Keratinocyte (primary cell): ENCODE measurements at regions not wholly inside any gene's neighbourhood (a gene's known extent, or its start where the extent isn't known, plus 50 kb on each side); places are given as distances from the start of the nearest gene placed in this dataset.
"Not testable (repeated sequence)": the region's sequence is repeated elsewhere in the genome, so short reads cannot be mapped to it uniquely, and the experiment has no call there.

Experiments used
- DNase-seq: peaks from one replicate; pipeline ENCODE4 v3.0.0-alpha.2; 2011; ENCODE audit warnings: low read depth, missing footprints, low spot score
- FAIRE-seq: peaks from 2 replicates; lab custom pipeline; 2011; peaks lifted over from hg19 to GRCh38; lab: Jason Lieb, UNC
- H2AFZ ChIP-seq: 2 replicates; pipeline ENCODE4 v1.6.0; 2012; ENCODE audit warnings: low read length, control low read depth, inconsistent platforms; ENCODE audit not compliant: control insufficient read depth
- H3K27ac ChIP-seq: 2 replicates; pipeline ENCODE4 v1.5.1; 2011; ENCODE audit warnings: low read length; ENCODE audit not compliant: control insufficient read depth, insufficient read depth
- H3K27me3 ChIP-seq: 3 replicates; pipeline ENCODE4 v1.6.0; 2011; ENCODE audit warnings: low read length; ENCODE audit not compliant: control insufficient read depth, insufficient read depth; ENCODE audit errors: extremely low read depth
- H3K36me3 ChIP-seq, 2 experiments: 2 replicates in 1 of 2; 3 replicates in 1 of 2; pipeline ENCODE4 v1.5.1; 2011; ENCODE audit warnings: low read length in 2 of 2, mild to moderate bottlenecking in 1 of 2; ENCODE audit not compliant: control insufficient read depth in 2 of 2, insufficient read depth in 2 of 2; ENCODE audit errors: extremely low read depth in 1 of 2
- H3K4me1 ChIP-seq: 3 replicates; pipeline ENCODE4 v1.5.1; 2011; ENCODE audit warnings: low read length; ENCODE audit not compliant: control insufficient read depth, insufficient read depth; ENCODE audit errors: extremely low read depth
- H3K4me2 ChIP-seq: 3 replicates; pipeline ENCODE4 v1.6.0; 2011; ENCODE audit warnings: low read depth, low read length; ENCODE audit not compliant: control insufficient read depth, insufficient read depth; ENCODE audit errors: extremely low read depth
- H3K4me3 ChIP-seq, 3 experiments: fragments of 200-600 bp in 1 of 3; sonication (generic) in 1 of 3; 2 replicates in 2 of 3; 3 replicates in 1 of 3; pipeline ENCODE4 v1.5.1; 2011 to 2016; ENCODE audit warnings: low read length in 3 of 3, mild to moderate bottlenecking in 3 of 3, control low read depth in 2 of 3, inconsistent platforms in 1 of 3, low read depth in 1 of 3, mixed read lengths in 1 of 3, mixed run types in 1 of 3, moderate library complexity in 1 of 3; ENCODE audit not compliant: control insufficient read depth in 2 of 3, insufficient read depth in 2 of 3; ENCODE audit errors: extremely low read depth in 1 of 3
- H3K79me2 ChIP-seq: 2 replicates; pipeline ENCODE4 v1.6.0; 2012; ENCODE audit warnings: low read length; ENCODE audit not compliant: control insufficient read depth, insufficient read depth
- H3K9ac ChIP-seq: 3 replicates; pipeline ENCODE4 v1.6.0; 2011; ENCODE audit warnings: low read length; ENCODE audit not compliant: control insufficient read depth, insufficient read depth; ENCODE audit errors: extremely low read depth
- H3K9me1 ChIP-seq: 3 replicates; pipeline ENCODE4 v1.6.0; 2011; ENCODE audit warnings: low read length; ENCODE audit not compliant: control insufficient read depth, insufficient read depth; ENCODE audit errors: extremely low read depth
- H3K9me3 ChIP-seq: 2 replicates; pipeline ENCODE4 v1.5.1; 2012; ENCODE audit warnings: low read depth, low read length; ENCODE audit not compliant: control insufficient read depth
- H4K20me1 ChIP-seq: 3 replicates; pipeline ENCODE4 v1.6.0; 2011; ENCODE audit warnings: low read length; ENCODE audit not compliant: control insufficient read depth, insufficient read depth; ENCODE audit errors: extremely low read depth
- EZH2 ChIP-seq: IDR thresholded peaks from one replicate; pipeline ENCODE4 v1.6.1; 2012; ENCODE audit warnings: inconsistent platforms, mild to moderate bottlenecking, low read length, moderate library complexity
- dilution Hi-C: fragments of 300-500 bp; cut with MboI; formaldehyde crosslinking; loops from one replicate; pipeline ENCODE4 v1.7.0; 2020; ENCODE audit warnings: low sequenced_read_pairs; ENCODE audit not compliant: extremely low pct_ligation_motif_present
- TF ChIP-seq, protein P1 (sequence below), 3 experiments: IDR thresholded peaks in 1 of 3; conservative IDR thresholded peaks in 1 of 3; optimal IDR thresholded peaks in 1 of 3; 2 replicates in 2 of 3; 3 replicates in 1 of 3; pipeline versions ENCODE3 to v1.5.1; 2011; ENCODE audit warnings: low read length in 3 of 3, mild to moderate bottlenecking in 3 of 3, moderate library complexity in 2 of 3, control low read depth in 1 of 3, inconsistent platforms in 1 of 3; ENCODE audit not compliant: insufficient read depth in 2 of 3; ENCODE audit errors: extremely low read depth in 1 of 3

- Histone ChIP-seq H3K4me2 (no peak overlapping the region), H3K4me3 (no peak overlapping the region), H3K9me3 (no peaks in the 10 kb centered on the region), H3K9ac (no peak overlapping the region), H3K79me2 (no peaks in the 10 kb centered on the region), H2AFZ (no peak overlapping the region), H3K36me3 (no peaks in the 10 kb centered on the region), H3K27ac (no peak overlapping the region), H3K27me3 (no peaks in the 10 kb centered on the region), H4K20me1 (no peaks in the 10 kb centered on the region), H3K4me1 (no peaks in the 10 kb centered on the region), H3K9me1 (no peaks in the 10 kb centered on the region)
- DNase-seq (no peak), FAIRE-seq (no peak)
- dilution Hi-C loops: no loop called here
- TF ChIP-seq, protein P1, sequence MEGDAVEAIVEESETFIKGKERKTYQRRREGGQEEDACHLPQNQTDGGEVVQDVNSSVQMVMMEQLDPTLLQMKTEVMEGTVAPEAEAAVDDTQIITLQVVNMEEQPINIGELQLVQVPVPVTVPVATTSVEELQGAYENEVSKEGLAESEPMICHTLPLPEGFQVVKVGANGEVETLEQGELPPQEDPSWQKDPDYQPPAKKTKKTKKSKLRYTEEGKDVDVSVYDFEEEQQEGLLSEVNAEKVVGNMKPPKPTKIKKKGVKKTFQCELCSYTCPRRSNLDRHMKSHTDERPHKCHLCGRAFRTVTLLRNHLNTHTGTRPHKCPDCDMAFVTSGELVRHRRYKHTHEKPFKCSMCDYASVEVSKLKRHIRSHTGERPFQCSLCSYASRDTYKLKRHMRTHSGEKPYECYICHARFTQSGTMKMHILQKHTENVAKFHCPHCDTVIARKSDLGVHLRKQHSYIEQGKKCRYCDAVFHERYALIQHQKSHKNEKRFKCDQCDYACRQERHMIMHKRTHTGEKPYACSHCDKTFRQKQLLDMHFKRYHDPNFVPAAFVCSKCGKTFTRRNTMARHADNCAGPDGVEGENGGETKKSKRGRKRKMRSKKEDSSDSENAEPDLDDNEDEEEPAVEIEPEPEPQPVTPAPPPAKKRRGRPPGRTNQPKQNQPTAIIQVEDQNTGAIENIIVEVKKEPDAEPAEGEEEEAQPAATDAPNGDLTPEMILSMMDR (optimal IDR thresholded peaks at IDR 0.05 in 1 of 3, IDR thresholded peaks at IDR 0.05 in 1 of 3, conservative IDR thresholded peaks at IDR 0.05 in 1 of 3; ENCODE audit: extremely low read depth in 1 of 3, insufficient read depth in 2 of 3, low read length in 3 of 3): no peak
- TF ChIP-seq EZH2: no peak
These were observed 2358.5 kb upstream of the PCDH20 start for GRCh38 chr13:63774133-63774532.

DNA sequence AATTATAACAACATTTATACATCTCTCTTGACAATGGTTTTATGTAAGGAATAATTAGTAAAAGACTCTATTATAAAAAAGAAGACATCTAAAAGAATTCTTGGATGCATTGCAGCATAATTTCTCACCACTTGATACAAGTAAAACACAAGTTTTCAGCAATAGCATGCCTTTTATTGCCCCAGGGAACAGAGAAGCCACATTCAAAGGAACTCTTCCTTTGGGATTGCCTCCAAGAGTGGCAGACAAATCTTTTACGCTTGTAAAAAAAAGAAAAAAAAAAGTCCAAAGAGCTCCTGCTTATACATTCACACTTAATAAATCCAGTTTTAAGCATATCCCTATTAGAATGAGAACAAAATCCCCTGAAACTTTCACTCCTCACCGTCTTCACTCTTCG lies 2357.8 kb upstream of the PCDH20 start:
- H3K27me3 ChIP-seq: no peaks in the 10 kb centered on the region
- DNase-seq (no peak), FAIRE-seq (no peak)
- H4K20me1 ChIP-seq: no peaks in the 10 kb centered on the region
- no peak overlapping the region for H3K9ac ChIP-seq
- no peaks in the 10 kb centered on the region for H3K36me3 ChIP-seq
- dilution Hi-C loops: no loop called here
- H3K4me1 ChIP-seq: no peaks in the 10 kb centered on the region
- no peaks in the 10 kb centered on the region for H3K79me2 ChIP-seq
- H2AFZ ChIP-seq: no peak overlapping the region
- no peaks in the 10 kb centered on the region for H3K9me3 ChIP-seq
- no peaks in the 10 kb centered on the region for H3K9me1 ChIP-seq
- no peak overlapping the region for H3K4me2 ChIP-seq
- no peak overlapping the region for H3K4me3 ChIP-seq
- no peak overlapping the region for H3K27ac ChIP-seq
- no peak for TF ChIP-seq EZH2
- TF ChIP-seq, protein P1 (optimal IDR thresholded peaks at IDR 0.05 in 1 of 3, IDR thresholded peaks at IDR 0.05 in 1 of 3, conservative IDR thresholded peaks at IDR 0.05 in 1 of 3; ENCODE audit: extremely low read depth in 1 of 3, insufficient read depth in 2 of 3, low read length in 3 of 3): no peak

DNA sequence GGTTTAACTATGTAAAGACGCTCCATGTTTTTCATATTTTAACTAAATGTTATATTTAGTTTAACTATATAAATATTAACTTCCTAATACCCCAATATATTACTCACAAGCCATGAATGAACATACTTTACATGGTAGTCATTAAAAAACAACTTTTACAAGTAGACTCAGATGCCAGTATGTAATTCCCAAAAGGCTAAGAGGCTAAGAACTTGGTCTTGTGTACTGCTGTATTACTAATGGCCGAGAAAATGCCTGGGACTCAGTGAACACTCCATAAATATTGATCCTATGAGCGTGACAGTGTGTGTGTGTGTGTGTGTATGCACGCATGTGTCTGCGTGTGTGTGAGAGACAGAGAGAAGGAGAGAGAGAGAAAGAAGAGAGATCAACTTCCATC lies 2342.0 kb upstream of the PCDH20 start:
- FAIRE-seq, H3K9me3 ChIP-seq, dilution Hi-C loops: not testable (repeated sequence)

GRCh38 chr13:63749857-63750256 lies 2334.2 kb upstream of the PCDH20 start:
- H3K79me2 ChIP-seq, H3K9me1 ChIP-seq, H2AFZ ChIP-seq, H3K36me3 ChIP-seq, H3K27ac ChIP-seq, H3K27me3 ChIP-seq, H3K4me3 ChIP-seq, H3K4me1 ChIP-seq, H3K4me2 ChIP-seq, H3K9ac ChIP-seq, H3K9me3 ChIP-seq, DNase-seq, H4K20me1 ChIP-seq, dilution Hi-C loops, FAIRE-seq: not testable (repeated sequence)

More for the DNA sequence above, 2342.0 kb upstream of the PCDH20 start:
- not testable (repeated sequence) for H3K4me2 ChIP-seq, H3K4me1 ChIP-seq, DNase-seq, H4K20me1 ChIP-seq, H2AFZ ChIP-seq, H3K79me2 ChIP-seq, H3K9me1 ChIP-seq, H3K4me3 ChIP-seq, H3K36me3 ChIP-seq, H3K27me3 ChIP-seq, H3K27ac ChIP-seq, H3K9ac ChIP-seq
